H1 (cell line): ENCODE measurements at regions not wholly inside any gene's neighbourhood (a gene's known extent, or its start where the extent isn't known, plus 50 kb on each side); places are given as distances from the start of the nearest gene placed in this dataset.

ENCODE experiments used
- CTCF ChIA-PET: fragments of 300-600 bp; sonication (Branson Sonifier 250); formaldehyde crosslinking; loops from one replicate; lab custom pipeline; 2021; ENCODE audit not compliant: partially characterized antibody; lab: Charles Lee
- POLR2A ChIA-PET: fragments of 300-600 bp; sonication (Branson Sonifier 250); formaldehyde crosslinking; loops from one replicate; lab custom pipeline; 2021; ENCODE audit warnings: inconsistent platforms; ENCODE audit not compliant: partially characterized antibody; lab: Charles Lee
- DNase-seq, 2 experiments: peaks; one replicate each; pipeline versions ENCODE4 v3.0.0 to v3.0.0-alpha.2; 2010 to 2022; ENCODE audit warnings: low spot score in 2 of 2, low read depth in 1 of 2, mixed read lengths in 1 of 2
- FAIRE-seq: peaks from 2 replicates; lab custom pipeline; 2011; peaks lifted over from hg19 to GRCh38; lab: Jason Lieb, UNC
- H2AFZ ChIP-seq: 2 replicates; pipeline ENCODE4 v1.8.1; 2012; ENCODE audit warnings: low read length, inconsistent platforms
- H2AK5ac ChIP-seq: 2 replicates; pipeline ENCODE4 v1.6.1; 2013; ENCODE audit warnings: low read depth, low read length
- H2BK120ac ChIP-seq: replicated peaks from 2 replicates; pipeline ENCODE3; 2013; ENCODE audit warnings: low read depth, low read length, inconsistent platforms
- H2BK12ac ChIP-seq: 2 replicates; pipeline ENCODE4 v1.6.1; 2013; ENCODE audit warnings: low read depth, low read length
- H2BK15ac ChIP-seq: 2 replicates; pipeline ENCODE4 v1.6.1; 2013; ENCODE audit warnings: low read length
- H2BK20ac ChIP-seq: 2 replicates; pipeline ENCODE4 v1.6.1; 2013; ENCODE audit warnings: low read length
- H2BK5ac ChIP-seq: 2 replicates; pipeline ENCODE4 v1.6.1; 2013; ENCODE audit warnings: low read depth, low read length
- H3K14ac ChIP-seq: 2 replicates; pipeline ENCODE4 v1.6.1; 2013; ENCODE audit warnings: inconsistent platforms; ENCODE audit not compliant: insufficient read length
- H3K18ac ChIP-seq: 2 replicates; pipeline ENCODE4 v1.6.1; 2013; ENCODE audit warnings: low read length; ENCODE audit errors: extremely low read depth
- H3K23ac ChIP-seq: 2 replicates; pipeline ENCODE4 v1.6.1; 2013; ENCODE audit warnings: inconsistent platforms; ENCODE audit not compliant: insufficient read length
- H3K23me2 ChIP-seq: 2 replicates; pipeline ENCODE4 v1.6.1; 2013; ENCODE audit warnings: low read depth, low read length
- H3K27ac ChIP-seq: 2 replicates; pipeline ENCODE4 v1.6.1; 2011; ENCODE audit warnings: low read depth, low read length, inconsistent platforms
- H3K27me3 ChIP-seq, 4 experiments: replicated peaks in 1 of 4; 1 replicate in 1 of 4; 2 replicates in 3 of 4; pipeline versions ENCODE4 v1.6.1 to v1.8.1; 2011 to 2013; ENCODE audit warnings: low read length in 3 of 4, mild to moderate bottlenecking in 3 of 4, inconsistent platforms in 2 of 4, mixed read lengths in 2 of 4, moderate library complexity in 1 of 4; ENCODE audit not compliant: control insufficient read depth in 3 of 4, insufficient read depth in 3 of 4; ENCODE audit errors: extremely low read depth in 1 of 4
- H3K36me3 ChIP-seq, 4 experiments: 2 replicates each; pipeline versions ENCODE4 v1.6.1 to v1.8.1; 2011 to 2013; ENCODE audit warnings: mild to moderate bottlenecking in 4 of 4, low read length in 3 of 4, moderate library complexity in 2 of 4, control low read depth in 1 of 4, inconsistent platforms in 1 of 4; ENCODE audit not compliant: insufficient read depth in 4 of 4, control insufficient read depth in 2 of 4
- H3K4ac ChIP-seq: replicated peaks from 2 replicates; pipeline ENCODE3; 2013; ENCODE audit warnings: low read length, low read depth, mixed read lengths, inconsistent platforms; ENCODE audit not compliant: insufficient read length
- H3K4me1 ChIP-seq, 4 experiments: replicated peaks in 1 of 4; 1 replicate in 1 of 4; 2 replicates in 3 of 4; pipeline versions ENCODE4 v1.6.1 to v1.8.1; 2011 to 2013; ENCODE audit warnings: low read length in 3 of 4, inconsistent platforms in 2 of 4, mixed read lengths in 1 of 4; ENCODE audit not compliant: insufficient read depth in 4 of 4, control insufficient read depth in 3 of 4
- H3K4me2 ChIP-seq, 2 experiments: 2 replicates each; pipeline versions ENCODE4 v1.6.1 to v1.8.1; 2011 to 2013; ENCODE audit warnings: low read depth in 2 of 2, low read length in 2 of 2, control low read depth in 1 of 2, inconsistent platforms in 1 of 2, mild to moderate bottlenecking in 1 of 2; ENCODE audit not compliant: insufficient read depth in 1 of 2
- H3K4me3 ChIP-seq, 4 experiments: fragments of 200-600, 300-600 bp in 1 of 4; sonication (generic), shearing (Covaris generic), sonication (Bioruptor Twin) in 1 of 4; 2 replicates each; pipeline versions ENCODE4 v1.5.1 to v1.8.1; 2011 to 2016; ENCODE audit warnings: low read length in 4 of 4, low read depth in 3 of 4, control low read depth in 2 of 4, inconsistent platforms in 2 of 4, mild to moderate bottlenecking in 2 of 4, mixed read lengths in 1 of 4, moderate library complexity in 1 of 4; ENCODE audit not compliant: insufficient read depth in 2 of 4; ENCODE audit errors: extremely low read depth in 1 of 4
- H3K56ac ChIP-seq: replicated peaks from 2 replicates; pipeline ENCODE3; 2013; ENCODE audit warnings: low read depth, mild to moderate bottlenecking, mixed read lengths, low read length, inconsistent platforms; ENCODE audit not compliant: insufficient read length
- H3K79me1 ChIP-seq: 2 replicates; pipeline ENCODE4 v1.6.1; 2013; ENCODE audit warnings: low read depth, low read length, control low read depth
- H3K79me2 ChIP-seq, 2 experiments: 2 replicates each; pipeline versions ENCODE4 v1.6.1 to v1.8.1; 2012 to 2013; ENCODE audit warnings: low read length in 2 of 2, mild to moderate bottlenecking in 2 of 2, inconsistent platforms in 1 of 2; ENCODE audit not compliant: insufficient read depth in 2 of 2, control insufficient read depth in 1 of 2
- H3K9ac ChIP-seq, 4 experiments: replicated peaks in 1 of 4; 1 replicate in 1 of 4; 2 replicates in 3 of 4; pipeline versions ENCODE4 v1.6.1 to v1.8.1; 2011 to 2013; ENCODE audit warnings: low read depth in 3 of 4, low read length in 3 of 4, control low read depth in 2 of 4, mild to moderate bottlenecking in 2 of 4, moderate library complexity in 2 of 4, inconsistent platforms in 1 of 4; ENCODE audit errors: extremely low read depth in 1 of 4
- H3K9me3 ChIP-seq, 2 experiments: 2 replicates each; pipeline versions ENCODE4 v1.6.1 to v1.8.1; 2012 to 2013; ENCODE audit warnings: mild to moderate bottlenecking in 2 of 2, moderate library complexity in 2 of 2, control low read depth in 1 of 2, inconsistent platforms in 1 of 2, low read depth in 1 of 2, low read length in 1 of 2, mixed read lengths in 1 of 2; ENCODE audit not compliant: insufficient read depth in 2 of 2
- H4K20me1 ChIP-seq, 2 experiments: replicated peaks in 1 of 2; 2 replicates each; pipeline versions ENCODE3 to v1.8.1; 2011 to 2013; ENCODE audit warnings: inconsistent platforms in 2 of 2, low read length in 2 of 2, mild to moderate bottlenecking in 1 of 2; ENCODE audit not compliant: insufficient read depth in 2 of 2, control insufficient read depth in 1 of 2
- H4K5ac ChIP-seq: 2 replicates; pipeline ENCODE4 v1.6.1; 2013; ENCODE audit warnings: low read length, low read depth, mixed read lengths, inconsistent platforms; ENCODE audit not compliant: insufficient read length
- H4K8ac ChIP-seq: 2 replicates; pipeline ENCODE4 v1.8.0; 2013; ENCODE audit warnings: mild to moderate bottlenecking, moderate library complexity, low read length, inconsistent platforms; ENCODE audit not compliant: insufficient read depth; ENCODE audit errors: extremely low read depth
- H4K91ac ChIP-seq: replicated peaks from 2 replicates; pipeline ENCODE3; 2013; ENCODE audit warnings: low read length, mixed read lengths, inconsistent platforms; ENCODE audit not compliant: insufficient read length
- BRCA1 ChIP-seq: IDR thresholded peaks from 2 replicates; pipeline ENCODE4 v1.6.1; 2012; ENCODE audit warnings: low read depth, low read length, improper control_type of control experiment
- CBX8 ChIP-seq: fragments of 300-800, 300-1000 bp; sonication (generic); IDR thresholded peaks from 2 replicates; pipeline ENCODE4 v1.7.1; 2016; ENCODE audit warnings: low read depth, low read length, borderline replicate concordance
- GABPA ChIP-seq: IDR thresholded peaks from 2 replicates; pipeline ENCODE4 v1.6.1; 2011; ENCODE audit warnings: mild to moderate bottlenecking, low read length, moderate library complexity, borderline replicate concordance; ENCODE audit not compliant: insufficient read depth
- POLR2AphosphoS5 ChIP-seq: IDR thresholded peaks from 2 replicates; pipeline ENCODE4 v1.6.1; 2011; ENCODE audit warnings: low read depth, low read length
- RAD21 ChIP-seq, 2 experiments: IDR thresholded peaks in 1 of 2; conservative IDR thresholded peaks in 1 of 2; 2 replicates each; pipeline ENCODE4 v1.6.1; 2011; ENCODE audit warnings: low read depth in 2 of 2, low read length in 2 of 2, improper control_type of control experiment in 1 of 2, inconsistent platforms in 1 of 2, mild to moderate bottlenecking in 1 of 2, moderate library complexity in 1 of 2
- SAP30 ChIP-seq: fragments of 300-600 bp; sonication (generic); IDR thresholded peaks from 2 replicates; pipeline ENCODE4 v1.7.1; 2012; ENCODE audit warnings: low read length, moderate library complexity, mild to moderate bottlenecking, inconsistent platforms; ENCODE audit not compliant: insufficient read depth, insufficient replicate concordance
- TAF7 ChIP-seq: optimal IDR thresholded peaks from 2 replicates; pipeline ENCODE3; 2011; ENCODE audit warnings: low read depth, mild to moderate bottlenecking, inconsistent platforms, low read length, moderate library complexity, borderline replicate concordance
- TF ChIP-seq, protein P1 (sequence below): IDR thresholded peaks from 2 replicates; pipeline ENCODE4 v1.6.1; 2011; ENCODE audit warnings: low read depth, mild to moderate bottlenecking, low read length; ENCODE audit not compliant: insufficient read depth
- TF ChIP-seq, protein P2 (sequence below): IDR thresholded peaks from 2 replicates; pipeline ENCODE4 v1.6.1; 2012; ENCODE audit warnings: inconsistent platforms
- TF ChIP-seq, protein P3 (sequence below), 3 experiments: IDR thresholded peaks; 1 replicate in 2 of 3; 2 replicates in 1 of 3; pipeline versions ENCODE4 v1.5.1 to v1.6.1; 2011; ENCODE audit warnings: low read length in 3 of 3, mild to moderate bottlenecking in 3 of 3, inconsistent platforms in 2 of 3, low read depth in 1 of 3, moderate library complexity in 1 of 3; ENCODE audit not compliant: insufficient read depth in 1 of 3; ENCODE audit errors: control extremely low read depth in 1 of 3

DNA sequence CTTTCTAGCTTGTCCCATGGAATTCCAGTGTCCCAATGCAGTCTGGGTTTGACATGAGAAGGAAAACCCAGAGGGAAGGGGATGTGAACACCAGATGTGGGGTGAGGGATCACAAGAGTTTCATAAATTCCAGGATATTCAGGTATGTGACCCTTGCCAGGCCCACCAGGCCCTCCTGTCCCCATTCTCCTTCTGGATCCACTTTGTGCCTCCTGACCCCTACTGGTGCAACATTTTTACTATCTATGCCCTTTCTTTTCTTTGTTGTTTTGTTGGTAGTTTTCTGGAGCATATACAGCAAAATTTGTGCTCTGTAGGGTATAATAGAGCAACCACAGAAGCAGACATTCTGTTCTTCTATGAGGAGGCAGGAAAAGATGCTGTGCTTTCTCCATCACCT, 597.0 kb upstream of the GRAMD2B start:
- POLR2A ChIA-PET, result no interaction called here

More for the DNA sequence above, 597.0 kb upstream of the GRAMD2B start:
- Histone ChIP-seq H3K79me1 (no peaks in the 10 kb centered on the region), H2BK12ac (no peak overlapping the region), H2BK120ac (no peak overlapping the region), H3K18ac (no peak overlapping the region), H4K20me1 (no peaks in the 10 kb centered on the region), H4K5ac (no peak overlapping the region), H4K91ac (no peak overlapping the region), H2BK15ac (no peak overlapping the region), H3K79me2 (no peaks in the 10 kb centered on the region), H2AK5ac (no peak overlapping the region), H3K27me3 (no peaks in the 10 kb centered on the region; a peak in 1 of 7 replicates), H3K14ac (no peak overlapping the region)
- no peak for TF ChIP-seq CBX8
- no peak for TF ChIP-seq GABPA
- TF ChIP-seq, protein P1, sequence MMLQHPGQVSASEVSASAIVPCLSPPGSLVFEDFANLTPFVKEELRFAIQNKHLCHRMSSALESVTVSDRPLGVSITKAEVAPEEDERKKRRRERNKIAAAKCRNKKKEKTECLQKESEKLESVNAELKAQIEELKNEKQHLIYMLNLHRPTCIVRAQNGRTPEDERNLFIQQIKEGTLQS, result no peak
- no peak for TF ChIP-seq POLR2AphosphoS5
- TF ChIP-seq TAF7, result no peak
- no peak for TF ChIP-seq BRCA1
- TF ChIP-seq SAP30, result no peak
- TF ChIP-seq RAD21 (IDR thresholded peaks at IDR 0.05 in 1 of 2, conservative IDR thresholded peaks at IDR 0.05 in 1 of 2; ENCODE audit: low read depth in 2 of 2, low read length in 2 of 2), result peak; percentile 59 to 69
- TF ChIP-seq, protein P2, sequence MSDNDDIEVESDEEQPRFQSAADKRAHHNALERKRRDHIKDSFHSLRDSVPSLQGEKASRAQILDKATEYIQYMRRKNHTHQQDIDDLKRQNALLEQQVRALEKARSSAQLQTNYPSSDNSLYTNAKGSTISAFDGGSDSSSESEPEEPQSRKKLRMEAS, result no peak
- TF ChIP-seq, protein P3, sequence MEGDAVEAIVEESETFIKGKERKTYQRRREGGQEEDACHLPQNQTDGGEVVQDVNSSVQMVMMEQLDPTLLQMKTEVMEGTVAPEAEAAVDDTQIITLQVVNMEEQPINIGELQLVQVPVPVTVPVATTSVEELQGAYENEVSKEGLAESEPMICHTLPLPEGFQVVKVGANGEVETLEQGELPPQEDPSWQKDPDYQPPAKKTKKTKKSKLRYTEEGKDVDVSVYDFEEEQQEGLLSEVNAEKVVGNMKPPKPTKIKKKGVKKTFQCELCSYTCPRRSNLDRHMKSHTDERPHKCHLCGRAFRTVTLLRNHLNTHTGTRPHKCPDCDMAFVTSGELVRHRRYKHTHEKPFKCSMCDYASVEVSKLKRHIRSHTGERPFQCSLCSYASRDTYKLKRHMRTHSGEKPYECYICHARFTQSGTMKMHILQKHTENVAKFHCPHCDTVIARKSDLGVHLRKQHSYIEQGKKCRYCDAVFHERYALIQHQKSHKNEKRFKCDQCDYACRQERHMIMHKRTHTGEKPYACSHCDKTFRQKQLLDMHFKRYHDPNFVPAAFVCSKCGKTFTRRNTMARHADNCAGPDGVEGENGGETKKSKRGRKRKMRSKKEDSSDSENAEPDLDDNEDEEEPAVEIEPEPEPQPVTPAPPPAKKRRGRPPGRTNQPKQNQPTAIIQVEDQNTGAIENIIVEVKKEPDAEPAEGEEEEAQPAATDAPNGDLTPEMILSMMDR (IDR thresholded peaks at IDR 0.05; ENCODE audit: control extremely low read depth in 1 of 3, insufficient read depth in 1 of 3, low read depth in 1 of 3, low read length in 3 of 3), result peak; percentile 19 to 38 (median 29); a peak in 3 of 4 replicates
- TF ChIP-seq, all 59 proteins: peak for 2
- Histone ChIP-seq H3K9ac (no peak overlapping the region), H3K23ac (no peak overlapping the region), H2BK20ac (no peak overlapping the region), H2BK5ac (no peak overlapping the region), H3K23me2 (no peaks in the 10 kb centered on the region), H3K4me3 (no peak overlapping the region), H3K27ac (no peak overlapping the region), H2AFZ (no peak overlapping the region), H3K4ac (no peak overlapping the region), H3K56ac (no peak overlapping the region), H3K4me1 (no peaks in the 10 kb centered on the region), H3K4me2 (no peak overlapping the region), H3K9me3 (0 out of 4 replicates have a peak, but pooled peaks cover 0 to under 1% of the 10 kb centered on the region in 2 experiments), H4K8ac (no peak overlapping the region), H3K36me3 (no peaks in the 10 kb centered on the region)
- DNase-seq, result no peak
- CTCF ChIA-PET, result no interaction called here
- no peak for FAIRE-seq
